ENCODE measurements at regions not wholly inside any gene's neighbourhood (a gene's known extent, or its start where the extent isn't known, plus 50 kb on each side); places are given as distances from the start of the nearest gene placed in this dataset.

GRCh38 chr5:68648944-68649857 lies 433.6 kb downstream of the PIK3R1 start:
- no peaks in the 10 kb centered on the region for H3K36me3 ChIP-seq
- ATAC-seq (ENCODE audit: low FRiP score in 2 of 2) (no peak), DNase-seq (no peak)
- H3K4me1 ChIP-seq = no peaks in the 10 kb centered on the region
- no peaks in the 10 kb centered on the region for H3K27me3 ChIP-seq
- TF ChIP-seq CTCF (IDR thresholded peaks at IDR 0.05) (no peak), POLR2AphosphoS5 (IDR thresholded peaks at IDR 0.05) (no peak), EP300 (IDR thresholded peaks at IDR 0.05) (no peak), POLR2A (IDR thresholded peaks at IDR 0.05) (no peak)
- 73 to 77% methylated on average over 8 of the region's 8 CpGs for WGBS, 2 donors
- no peak overlapping the region for H3K27ac ChIP-seq
- H3K9me3 ChIP-seq = no peaks in the 10 kb centered on the region
- no peak overlapping the region for H3K4me3 ChIP-seq

- Histone ChIP-seq H3K9me3 (no peaks in the 10 kb centered on the region), H3K27me3 (no peaks in the 10 kb centered on the region), H3K36me3 (no peaks in the 10 kb centered on the region), H3K4me1 (no peaks in the 10 kb centered on the region), H3K27ac (no peak overlapping the region), H3K4me3 (no peak overlapping the region)
- TF ChIP-seq POLR2AphosphoS5 (IDR thresholded peaks at IDR 0.05) = no peak
- TF ChIP-seq POLR2A (IDR thresholded peaks at IDR 0.05) = no peak
- no peak for TF ChIP-seq CTCF (IDR thresholded peaks at IDR 0.05)
- TF ChIP-seq EP300 (IDR thresholded peaks at IDR 0.05) = no peak
- DNase-seq (no peak), ATAC-seq (ENCODE audit: low FRiP score in 2 of 2) (peak in 1 of 2 donors; percentile 62)
- 59 to 72% methylated on average over 3 of the region's 3 CpGs for WGBS, 2 donors
These were observed 437.0 kb downstream of the PIK3R1 start for GRCh38 chr5:68652534-68652965.

GRCh38 chr5:68653471-68653870 lies 437.9 kb downstream of the PIK3R1 start:
- no peak for TF ChIP-seq POLR2AphosphoS5 (IDR thresholded peaks at IDR 0.05)
- no peak for TF ChIP-seq EP300 (IDR thresholded peaks at IDR 0.05)
- no peak for TF ChIP-seq POLR2A (IDR thresholded peaks at IDR 0.05)
- TF ChIP-seq CTCF (IDR thresholded peaks at IDR 0.05) = no peak
- no peaks in the 10 kb centered on the region for H3K27me3 ChIP-seq
- no peak overlapping the region for H3K27ac ChIP-seq
- no peak overlapping the region for H3K4me3 ChIP-seq
- no peaks in the 10 kb centered on the region for H3K9me3 ChIP-seq
- no peaks in the 10 kb centered on the region for H3K36me3 ChIP-seq
- ATAC-seq (ENCODE audit: low FRiP score in 2 of 2) (no peak), DNase-seq (no peak)
- no peaks in the 10 kb centered on the region for H3K4me1 ChIP-seq

GRCh38 chr5:68657055-68657961 lies 436.5 kb upstream of the SLC30A5 start:
- Histone ChIP-seq H3K4me1 (no peaks in the 10 kb centered on the region), H3K27ac (no peak overlapping the region), H3K27me3 (no peaks in the 10 kb centered on the region), H3K36me3 (no peaks in the 10 kb centered on the region), H3K4me3 (no peak overlapping the region), H3K9me3 (no peaks in the 10 kb centered on the region)
- DNase-seq (no peak), ATAC-seq (ENCODE audit: low FRiP score in 2 of 2) (peak in 1 of 2 donors; percentile 43)
- WGBS, 2 donors = 41 to 48% methylated on average over 5 of the region's 5 CpGs
- TF ChIP-seq EP300 (IDR thresholded peaks at IDR 0.05) (no peak), POLR2AphosphoS5 (IDR thresholded peaks at IDR 0.05) (no peak), POLR2A (IDR thresholded peaks at IDR 0.05) (no peak), CTCF (IDR thresholded peaks at IDR 0.05) (no peak)

Measured in upper lobe of left lung (tissue), 6 donors.